Natural killer cell (primary cell): ENCODE measurements at regions not wholly inside any gene's neighbourhood (a gene's known extent, or its start where the extent isn't known, plus 50 kb on each side); places are given as distances from the start of the nearest gene placed in this dataset.

ENCODE experiments used
- ATAC-seq, 3 donors: fragments of 150-1000 bp in 2 of 3; fragments of 200-7000 bp in 1 of 3; cut with Tn5 transposase; 1 replicate in 1 of 3; 2 replicates in 2 of 3; pipeline ENCODE4 v1.10.0; 2021; ENCODE audit warnings: mild to moderate bottlenecking in 2 of 3, moderate library complexity in 2 of 3
- DNase-seq, 2 donors: peaks; one replicate each; pipeline versions ENCODE4 v3.0.0 to v3.0.0-alpha.2; 2013 to 2021; ENCODE audit warnings: mixed read lengths in 1 of 2
- H3K27ac ChIP-seq: one replicate; pipeline ENCODE4 v1.5.1; 2013; ENCODE audit warnings: mild to moderate bottlenecking, low read length
- H3K27me3 ChIP-seq: one replicate; pipeline ENCODE4 v1.6.1; 2013; ENCODE audit warnings: low read length; ENCODE audit not compliant: control insufficient read depth, insufficient read depth
- H3K36me3 ChIP-seq: one replicate; pipeline ENCODE4 v1.6.1; 2013; ENCODE audit warnings: low read length; ENCODE audit not compliant: control insufficient read depth, insufficient read depth
- H3K4me1 ChIP-seq: one replicate; pipeline ENCODE4 v1.6.1; 2013; ENCODE audit warnings: low read length; ENCODE audit not compliant: control insufficient read depth, insufficient read depth
- H3K4me3 ChIP-seq: one replicate; pipeline ENCODE4 v1.5.1; 2013; ENCODE audit warnings: low read length
- H3K9me3 ChIP-seq: one replicate; pipeline ENCODE4 v1.6.1; 2013; ENCODE audit warnings: low read length; ENCODE audit not compliant: control insufficient read depth, insufficient read depth
- H3K27ac Mint-ChIP-seq, 2 donors: one replicate each; pipeline ENCODE4 v1.8.0; 2022; ENCODE audit warnings: mild to moderate bottlenecking in 2 of 2, mixed read lengths in 2 of 2, moderate library complexity in 1 of 2
- H3K27me3 Mint-ChIP-seq, 2 donors: one replicate each; pipeline ENCODE4 v1.8.0; 2022; ENCODE audit warnings: low read depth in 2 of 2, mixed read lengths in 2 of 2
- H3K36me3 Mint-ChIP-seq: one replicate; pipeline ENCODE4 v1.8.0; 2022; ENCODE audit warnings: mixed read lengths
- H3K4me1 Mint-ChIP-seq, 2 donors: one replicate each; pipeline ENCODE4 v1.8.0; 2022; ENCODE audit warnings: mixed read lengths in 2 of 2
- H3K4me3 Mint-ChIP-seq: one replicate; pipeline ENCODE4 v1.8.0; 2022; ENCODE audit warnings: mild to moderate bottlenecking, moderate library complexity, mixed read lengths
- H3K9me3 Mint-ChIP-seq, 2 donors: one replicate each; pipeline ENCODE4 v1.8.0; 2022; ENCODE audit warnings: mixed read lengths in 2 of 2
- CTCF ChIP-seq: fragments of 200-600 bp; IDR thresholded peaks from one replicate; pipeline ENCODE4 v1.8.0; 2022; ENCODE audit warnings: antibody characterized with exemption
- WGBS: methylation state at CpG from one replicate; pipeline ENCODE4 v1.1.7; 2013; ENCODE audit warnings: missing lambda C conversion rate; ENCODE audit not compliant: insufficient coverage; 5-methylcytosine and 5-hydroxymethylcytosine counted together
- intact Hi-C: fragments of 100-400 bp; cut with micrococcal nuclease; formaldehyde crosslinking; loops from one replicate; pipeline ENCODE4 v1.14.2; 2022

GRCh38 chr9:80502306-80502705 is 930.5 kb downstream of the TLE4 start:
- Mint-ChIP-seq H3K4me3 (no peak overlapping the region), H3K9me3 (peaks cover 8 to 9% of the 10 kb centered on the region in 2 donors), H3K27ac (no peak overlapping the region), H3K36me3 (no peaks in the 10 kb centered on the region), H3K27me3 (no peaks in the 10 kb centered on the region), H3K4me1 (no peaks in the 10 kb centered on the region)
- Histone ChIP-seq H3K27ac (no peak overlapping the region), H3K4me1 (no peaks in the 10 kb centered on the region), H3K36me3 (no peaks in the 10 kb centered on the region), H3K4me3 (no peak overlapping the region), H3K9me3 (no peaks in the 10 kb centered on the region), H3K27me3 (no peaks in the 10 kb centered on the region)
- no peak for ATAC-seq
- 72% methylated on average over 5 of the region's 5 CpGs for WGBS
- no peak for DNase-seq
- intact Hi-C loops = no loop called here
- TF ChIP-seq CTCF = no peak

GRCh38 chr9:80501635-80502034 is 929.9 kb downstream of the TLE4 start:
- Histone ChIP-seq H3K27me3 (no peaks in the 10 kb centered on the region), H3K36me3 (no peaks in the 10 kb centered on the region), H3K4me1 (no peaks in the 10 kb centered on the region), H3K27ac (no peak overlapping the region), H3K4me3 (no peak overlapping the region), H3K9me3 (no peaks in the 10 kb centered on the region)
- H3K4me3 Mint-ChIP-seq = no peak overlapping the region
- no peaks in the 10 kb centered on the region for H3K36me3 Mint-ChIP-seq
- no peak for TF ChIP-seq CTCF
- H3K27me3 Mint-ChIP-seq = no peaks in the 10 kb centered on the region
- intact Hi-C loops = no loop called here
- no peak overlapping the region for H3K27ac Mint-ChIP-seq
- peaks cover 8 to 9% of the 10 kb centered on the region in 2 donors for H3K9me3 Mint-ChIP-seq
- ATAC-seq = no peak
- DNase-seq = no peak
- 62% methylated on average over 2 of the region's 3 CpGs for WGBS
- no peaks in the 10 kb centered on the region for H3K4me1 Mint-ChIP-seq

GRCh38 chr9:80500300-80500699 is 928.5 kb downstream of the TLE4 start:
- no peak for TF ChIP-seq CTCF
- DNase-seq (no peak), ATAC-seq (no peak)
- H3K27ac ChIP-seq = no peak overlapping the region
- H3K4me1 ChIP-seq = no peaks in the 10 kb centered on the region
- no peak overlapping the region for H3K4me3 Mint-ChIP-seq
- peaks cover 11 to 12% of the 10 kb centered on the region in 2 donors for H3K9me3 Mint-ChIP-seq
- intact Hi-C loops = no loop called here
- H3K27me3 ChIP-seq = no peaks in the 10 kb centered on the region
- no peaks in the 10 kb centered on the region for H3K36me3 Mint-ChIP-seq
- no peaks in the 10 kb centered on the region for H3K27me3 Mint-ChIP-seq
- 85% methylated on average over 4 of the region's 4 CpGs for WGBS
- no peaks in the 10 kb centered on the region for H3K36me3 ChIP-seq
- no peaks in the 10 kb centered on the region for H3K9me3 ChIP-seq
- H3K27ac Mint-ChIP-seq = no peak overlapping the region
- H3K4me1 Mint-ChIP-seq = no peaks in the 10 kb centered on the region
- H3K4me3 ChIP-seq = no peak overlapping the region

- Mint-ChIP-seq H3K4me3 (no peak overlapping the region), H3K27me3 (no peaks in the 10 kb centered on the region), H3K36me3 (no peaks in the 10 kb centered on the region), H3K27ac (no peak overlapping the region), H3K9me3 (peaks cover 15 to 16% of the 10 kb centered on the region in 2 donors), H3K4me1 (no peaks in the 10 kb centered on the region)
- Histone ChIP-seq H3K36me3 (no peaks in the 10 kb centered on the region), H3K4me1 (no peaks in the 10 kb centered on the region), H3K27ac (no peak overlapping the region), H3K27me3 (no peaks in the 10 kb centered on the region), H3K4me3 (no peak overlapping the region), H3K9me3 (no peaks in the 10 kb centered on the region)
- WGBS = 88% methylated on average over 6 of the region's 6 CpGs
- DNase-seq = no peak
- no peak for TF ChIP-seq CTCF
- intact Hi-C loops = no loop called here
- ATAC-seq = no peak
These were observed 926.3 kb downstream of the TLE4 start for GRCh38 chr9:80498001-80498555.
